WERI-Rb-1 (cell line): ENCODE measurements at regions not wholly inside any gene's neighbourhood (a gene's known extent, or its start where the extent isn't known, plus 50 kb on each side); places are given as distances from the start of the nearest gene placed in this dataset.

ENCODE experiments used
- DNase-seq: peaks from one replicate; pipeline ENCODE4 v3.0.0-alpha.2; 2020
- H3K27ac ChIP-seq: fragments of 250-450 bp; sonication (Bioruptor Pico); 2 replicates; pipeline ENCODE4 v1.5.1; 2020; ENCODE audit warnings: mild to moderate bottlenecking, moderate library complexity
- H3K27me3 ChIP-seq: fragments of 250-450 bp; sonication (Bioruptor Pico); 2 replicates; pipeline ENCODE4 v1.5.1; 2021; ENCODE audit warnings: mild to moderate bottlenecking, low read depth, moderate library complexity; ENCODE audit not compliant: insufficient read depth, severe bottlenecking
- H3K36me3 ChIP-seq: fragments of 250-450 bp; sonication (Bioruptor Pico); 2 replicates; pipeline ENCODE4 v1.5.1; 2020; ENCODE audit warnings: mild to moderate bottlenecking, moderate library complexity
- H3K4me3 ChIP-seq: 2 replicates; pipeline ENCODE4 v1.5.1; 2011; ENCODE audit warnings: low read depth, mild to moderate bottlenecking, control low read depth, low read length
- H3K9me3 ChIP-seq: fragments of 250-450 bp; sonication (Bioruptor Pico); 2 replicates; pipeline ENCODE4 v1.5.1; 2021; ENCODE audit warnings: mild to moderate bottlenecking, moderate library complexity; ENCODE audit not compliant: severe bottlenecking
- TF ChIP-seq, protein P1 (sequence below): IDR thresholded peaks from 2 replicates; pipeline ENCODE4 v1.5.1; 2011; ENCODE audit warnings: low read depth, mild to moderate bottlenecking, control low read depth, inconsistent platforms, low read length

DNA sequence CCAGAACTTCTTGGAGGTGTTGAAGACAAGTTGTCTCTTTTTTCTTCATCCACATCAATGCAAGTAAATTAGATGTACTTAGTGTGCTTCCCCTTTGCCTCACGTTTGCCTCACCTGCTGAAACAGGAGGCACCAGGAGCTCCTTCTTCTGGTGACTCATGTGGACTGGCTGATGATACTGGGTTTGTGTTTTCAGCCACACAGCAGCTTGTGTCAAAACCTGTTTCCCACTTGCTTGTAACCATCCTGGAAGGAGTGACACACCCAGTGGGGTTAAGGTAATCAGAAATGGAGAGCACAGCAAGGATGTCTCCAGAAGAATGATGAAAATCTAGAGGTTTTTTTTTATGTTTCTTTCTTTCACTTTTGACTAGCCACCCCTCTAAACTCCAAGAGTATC is 143.3 kb upstream of the RBMS3 start:
- TF ChIP-seq, protein P1, sequence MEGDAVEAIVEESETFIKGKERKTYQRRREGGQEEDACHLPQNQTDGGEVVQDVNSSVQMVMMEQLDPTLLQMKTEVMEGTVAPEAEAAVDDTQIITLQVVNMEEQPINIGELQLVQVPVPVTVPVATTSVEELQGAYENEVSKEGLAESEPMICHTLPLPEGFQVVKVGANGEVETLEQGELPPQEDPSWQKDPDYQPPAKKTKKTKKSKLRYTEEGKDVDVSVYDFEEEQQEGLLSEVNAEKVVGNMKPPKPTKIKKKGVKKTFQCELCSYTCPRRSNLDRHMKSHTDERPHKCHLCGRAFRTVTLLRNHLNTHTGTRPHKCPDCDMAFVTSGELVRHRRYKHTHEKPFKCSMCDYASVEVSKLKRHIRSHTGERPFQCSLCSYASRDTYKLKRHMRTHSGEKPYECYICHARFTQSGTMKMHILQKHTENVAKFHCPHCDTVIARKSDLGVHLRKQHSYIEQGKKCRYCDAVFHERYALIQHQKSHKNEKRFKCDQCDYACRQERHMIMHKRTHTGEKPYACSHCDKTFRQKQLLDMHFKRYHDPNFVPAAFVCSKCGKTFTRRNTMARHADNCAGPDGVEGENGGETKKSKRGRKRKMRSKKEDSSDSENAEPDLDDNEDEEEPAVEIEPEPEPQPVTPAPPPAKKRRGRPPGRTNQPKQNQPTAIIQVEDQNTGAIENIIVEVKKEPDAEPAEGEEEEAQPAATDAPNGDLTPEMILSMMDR = no peak
- no peaks in the 10 kb centered on the region for H3K27me3 ChIP-seq
- H3K9me3 ChIP-seq = no peaks in the 10 kb centered on the region
- no peak overlapping the region for H3K4me3 ChIP-seq
- H3K27ac ChIP-seq = no peak overlapping the region
- no peaks in the 10 kb centered on the region for H3K36me3 ChIP-seq
- DNase-seq = no peak

DNA sequence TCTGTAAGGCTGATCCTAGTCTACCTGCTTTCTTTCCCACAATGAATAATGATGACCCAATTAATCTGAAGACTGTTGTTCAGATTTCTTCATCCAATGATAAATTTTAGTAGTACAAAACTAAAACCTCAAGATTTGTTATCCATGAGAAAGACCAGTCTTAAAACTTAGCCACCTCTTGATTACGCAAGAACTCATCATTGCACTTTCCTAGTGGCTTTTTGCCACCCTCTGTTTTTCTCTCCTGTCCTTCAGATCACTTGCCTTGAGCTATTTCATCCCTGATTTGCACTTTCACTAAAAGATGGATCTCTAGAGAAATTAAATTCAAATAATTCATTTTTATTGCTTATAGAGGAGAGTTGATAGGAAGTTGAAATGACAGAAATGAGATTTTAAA is 142.7 kb upstream of the RBMS3 start:
- Histone ChIP-seq H3K4me3 (no peak overlapping the region), H3K27me3 (no peaks in the 10 kb centered on the region), H3K9me3 (no peaks in the 10 kb centered on the region), H3K36me3 (no peaks in the 10 kb centered on the region), H3K27ac (no peak overlapping the region)
- DNase-seq = no peak
- TF ChIP-seq, protein P1 = no peak

- Histone ChIP-seq H3K9me3 (no peaks in the 10 kb centered on the region), H3K36me3 (no peaks in the 10 kb centered on the region), H3K27ac (no peak overlapping the region), H3K4me3 (no peak overlapping the region), H3K27me3 (no peaks in the 10 kb centered on the region)
- TF ChIP-seq, protein P1 = no peak
- DNase-seq = no peak
Observed at GRCh38 chr3:29140666-29141065, 140.2 kb upstream of the RBMS3 start.

DNA sequence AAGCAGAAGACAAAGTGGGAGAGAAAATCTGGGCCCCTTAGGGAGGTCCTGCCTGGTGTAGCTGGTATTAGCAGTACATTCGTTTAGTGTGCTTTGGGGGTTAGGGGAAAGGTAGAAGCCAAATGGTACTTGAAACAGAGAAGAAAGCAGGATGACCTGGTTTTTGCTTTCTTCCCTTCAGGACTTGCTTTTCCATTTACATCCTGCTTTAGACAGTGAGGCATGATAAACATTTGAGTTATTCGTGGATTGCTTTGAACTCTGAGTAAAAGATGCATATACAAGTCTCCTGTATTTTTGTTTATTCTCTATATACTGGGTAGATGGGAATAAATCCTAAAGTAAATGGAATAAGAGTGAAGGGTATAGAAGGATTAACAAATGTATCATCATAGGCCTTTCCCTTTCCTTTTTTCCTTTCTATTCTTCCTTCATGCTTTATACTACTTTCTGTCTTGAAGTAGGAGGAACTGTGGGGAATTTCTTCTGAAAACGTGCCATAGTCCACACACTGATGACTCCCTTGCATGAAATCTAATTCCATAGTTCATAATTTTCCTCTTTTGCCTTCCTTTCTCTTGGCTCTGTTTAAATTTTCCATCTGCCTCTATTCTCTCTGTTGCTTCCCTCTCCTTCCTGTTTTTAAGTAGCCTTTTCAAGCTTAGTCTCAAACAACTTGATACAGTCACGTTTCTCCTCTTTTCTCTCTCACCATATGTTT is 139.5 kb upstream of the RBMS3 start:
- Histone ChIP-seq H3K36me3 (no peaks in the 10 kb centered on the region), H3K9me3 (no peaks in the 10 kb centered on the region), H3K27ac (no peak overlapping the region), H3K4me3 (no peak overlapping the region), H3K27me3 (no peaks in the 10 kb centered on the region)
- TF ChIP-seq, protein P1 = no peak
- DNase-seq = no peak

- no peak overlapping the region for H3K4me3 ChIP-seq
- TF ChIP-seq, protein P1 = no peak
- no peaks in the 10 kb centered on the region for H3K9me3 ChIP-seq
- DNase-seq = no peak
- H3K36me3 ChIP-seq = no peaks in the 10 kb centered on the region
- H3K27ac ChIP-seq = no peak overlapping the region
- no peaks in the 10 kb centered on the region for H3K27me3 ChIP-seq
Observed at GRCh38 chr3:29141918-29142275, 139.0 kb upstream of the RBMS3 start.

DNA sequence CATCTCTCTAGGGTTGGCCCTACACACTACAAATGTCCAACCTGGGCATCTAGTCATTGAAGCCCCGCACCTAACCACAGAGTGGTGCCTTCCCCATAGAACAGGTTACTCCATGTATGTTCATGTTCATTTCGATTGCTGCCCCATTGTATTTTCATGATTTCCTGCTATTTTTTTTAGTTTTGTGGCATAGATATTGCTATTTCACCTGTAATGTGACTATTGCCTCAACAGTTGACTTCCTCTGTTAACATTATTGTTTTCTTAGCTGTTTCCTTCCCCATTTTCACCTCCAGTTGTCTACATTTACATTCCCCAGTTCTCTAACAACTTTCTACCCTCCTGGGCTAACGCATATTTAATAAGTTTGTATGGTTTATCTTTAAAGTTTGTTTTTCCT is 137.7 kb upstream of the RBMS3 start:
- H3K4me3 ChIP-seq = no peak overlapping the region
- no peak for DNase-seq
- no peaks in the 10 kb centered on the region for H3K27me3 ChIP-seq
- H3K27ac ChIP-seq = no peak overlapping the region
- no peaks in the 10 kb centered on the region for H3K9me3 ChIP-seq
- TF ChIP-seq, protein P1 = no peak
- no peaks in the 10 kb centered on the region for H3K36me3 ChIP-seq
